8988T (cell line): ENCODE measurements at regions not wholly inside any gene's neighbourhood (a gene's known extent, or its start where the extent isn't known, plus 50 kb on each side); places are given as distances from the start of the nearest gene placed in this dataset.

Experiments
- DNase-seq: peaks from one replicate; pipeline ENCODE4 v3.0.0; 2011

DNA sequence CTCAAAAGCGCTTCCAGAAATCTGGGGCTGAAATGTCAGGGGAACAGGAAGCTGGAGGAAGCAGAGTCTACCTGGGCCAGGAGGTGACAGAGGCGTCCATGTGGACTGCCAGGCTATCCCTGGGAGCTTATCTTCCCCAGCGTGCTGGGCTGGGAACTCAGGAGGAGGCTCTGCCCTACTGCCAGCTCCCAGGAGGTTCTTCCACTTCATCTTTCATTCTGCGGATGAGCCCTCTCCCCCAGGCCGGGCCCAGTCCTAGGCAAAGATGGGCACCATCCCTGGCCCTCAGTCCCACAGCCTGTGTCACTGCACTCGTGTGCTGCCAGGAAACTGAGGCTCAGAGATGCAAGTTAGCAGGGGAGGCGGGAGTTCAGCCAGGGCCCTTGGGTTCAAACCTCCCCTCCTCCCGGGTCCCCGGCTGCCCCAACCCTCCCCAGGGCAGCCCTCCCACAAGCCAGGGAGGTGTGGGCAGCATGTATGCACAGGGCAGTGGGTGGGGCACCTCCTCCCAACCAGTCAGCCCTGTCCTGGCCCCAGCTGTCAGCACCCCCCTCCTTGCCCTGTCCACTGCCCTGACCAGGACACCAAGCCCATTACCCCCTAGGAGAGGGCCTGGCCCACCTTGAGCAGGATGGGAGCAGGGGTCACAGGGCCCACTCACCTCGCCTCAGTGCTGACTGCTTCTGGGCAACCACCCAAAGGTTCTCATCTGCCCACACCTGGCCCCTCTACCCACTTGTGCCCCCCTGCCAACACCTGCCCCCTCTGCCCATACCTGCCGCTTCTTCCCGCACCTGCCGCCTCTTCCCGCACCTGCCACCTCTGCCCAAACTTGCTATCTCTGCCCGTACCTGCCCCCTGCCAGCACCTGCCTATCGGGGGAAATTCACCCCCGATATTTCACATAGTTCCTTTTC is 226.0 kb downstream of the NPHP4 start:
- no peak for DNase-seq

GRCh38 chr1:5765483-5765882 is 226.7 kb downstream of the NPHP4 start:
- DNase-seq, result no peak

DNA sequence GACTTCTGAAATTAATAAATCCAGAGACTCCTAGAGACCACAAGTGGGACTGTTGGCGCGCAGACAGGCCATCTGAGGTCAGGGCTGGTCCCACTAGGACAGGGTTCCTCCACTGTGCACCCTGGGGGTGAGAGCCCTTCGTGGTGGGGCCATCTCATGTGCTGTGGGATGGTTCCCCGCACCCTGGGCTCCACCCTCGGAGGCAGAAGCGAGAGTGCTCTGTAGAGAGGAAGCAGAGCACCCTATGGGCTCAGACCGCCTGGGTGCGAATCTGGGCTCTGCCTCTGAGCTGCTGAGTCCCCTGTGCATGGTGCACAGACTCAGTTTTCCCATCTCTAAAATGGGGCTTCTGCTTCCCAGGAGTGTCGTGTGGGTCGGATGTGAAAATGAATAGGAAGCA is 227.3 kb downstream of the NPHP4 start:
- DNase-seq, result no peak

GRCh38 chr1:5764464-5764863 is 227.8 kb downstream of the NPHP4 start:
- DNase-seq, result no peak

DNA sequence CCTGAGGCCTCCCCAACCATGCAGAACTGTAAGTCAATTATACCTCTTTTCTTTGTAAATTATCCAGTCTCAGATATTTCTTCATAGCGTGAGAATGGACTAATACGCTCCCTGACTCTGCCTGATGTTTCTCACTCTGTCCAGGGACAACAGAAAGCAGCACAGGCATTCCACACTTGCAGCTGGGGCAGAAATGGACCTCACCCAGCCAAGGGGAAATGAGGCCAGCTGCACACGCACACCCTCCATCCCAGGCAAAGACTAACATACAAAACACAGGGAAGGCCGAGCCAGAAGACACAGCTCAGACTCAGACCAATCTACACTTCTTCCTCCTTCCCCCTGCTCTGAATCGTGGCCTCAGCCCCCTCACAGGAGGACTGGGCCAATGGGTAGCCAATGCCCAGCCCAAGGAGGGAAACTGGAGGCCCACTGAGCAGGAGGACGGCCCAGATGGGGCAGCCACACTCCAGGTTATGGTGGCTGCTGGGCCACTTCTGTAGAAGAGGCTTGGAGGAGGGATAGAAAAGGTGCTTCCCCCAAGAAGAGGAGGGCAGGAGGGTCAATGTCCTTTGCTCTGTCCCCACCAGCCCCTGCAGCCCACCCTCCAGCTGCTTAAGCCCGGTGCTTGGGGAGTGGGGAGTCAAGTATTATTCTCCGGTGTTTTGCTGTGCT is 228.4 kb downstream of the NPHP4 start:
- DNase-seq, result no peak

- no peak for DNase-seq
Observed at GRCh38 chr1:5758859-5759578, 233.2 kb downstream of the NPHP4 start.

- no peak for DNase-seq
Observed at GRCh38 chr1:5758000-5758858, 234.0 kb downstream of the NPHP4 start.

DNA sequence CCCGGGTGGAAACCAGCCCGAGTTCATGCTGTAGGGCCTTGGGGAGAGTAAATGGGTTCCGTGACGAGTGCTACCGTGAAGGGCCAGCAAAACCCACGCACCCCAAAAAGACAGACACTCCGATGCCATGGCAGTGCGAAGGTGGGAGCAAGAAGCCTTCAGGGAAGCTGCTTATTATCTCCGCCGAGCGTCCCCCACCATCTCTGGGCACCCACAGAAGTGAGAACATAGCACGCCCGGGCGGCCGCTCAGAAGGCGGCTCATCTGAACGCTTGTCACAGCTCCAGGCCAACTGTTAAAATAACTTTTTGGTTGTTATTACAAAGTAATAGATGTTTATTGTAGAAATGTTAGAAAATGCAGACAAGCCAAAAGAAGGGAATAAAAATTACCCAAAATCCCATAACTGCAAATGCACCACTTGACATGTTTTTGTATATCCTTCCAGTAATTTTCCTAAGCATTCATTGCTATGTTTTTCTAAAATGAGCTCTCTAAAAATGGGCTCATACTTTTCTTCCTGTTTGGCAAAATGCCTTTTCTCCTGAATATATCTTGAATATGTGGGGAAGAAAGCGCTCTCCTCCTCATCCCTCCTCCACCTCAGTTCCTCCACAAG is 234.9 kb downstream of the NPHP4 start:
- DNase-seq, result no peak

GRCh38 chr1:5756434-5757186 is 235.6 kb downstream of the NPHP4 start:
- DNase-seq, result no peak

DNA sequence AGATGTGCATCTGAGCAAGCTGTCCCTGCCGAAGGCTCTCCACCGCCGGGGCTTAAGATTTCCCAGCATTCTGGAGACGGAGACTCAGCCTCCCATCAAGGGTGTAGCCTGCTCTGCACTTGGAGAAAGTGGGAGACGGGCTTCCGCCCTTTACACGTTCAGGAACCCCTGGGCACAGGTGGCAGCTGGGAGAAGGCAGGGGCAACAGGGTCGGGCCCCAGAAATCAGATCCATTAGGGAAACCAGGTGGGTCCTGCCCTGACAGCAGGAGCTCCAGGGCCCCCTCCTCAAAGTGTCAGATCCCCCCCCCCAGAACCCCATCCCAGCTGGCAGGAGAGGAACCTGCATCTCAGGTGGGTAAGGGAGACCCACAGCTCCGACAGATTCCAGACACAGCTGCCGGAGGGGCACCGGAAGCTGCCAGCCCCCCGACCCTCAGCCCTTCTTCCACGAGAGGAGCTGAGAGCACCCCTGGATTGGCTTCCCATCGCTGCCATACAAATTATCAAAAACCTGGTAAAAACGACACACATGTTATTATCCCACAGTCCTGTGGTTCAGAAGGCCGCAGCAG is 236.6 kb downstream of the NPHP4 start:
- no peak for DNase-seq

DNA sequence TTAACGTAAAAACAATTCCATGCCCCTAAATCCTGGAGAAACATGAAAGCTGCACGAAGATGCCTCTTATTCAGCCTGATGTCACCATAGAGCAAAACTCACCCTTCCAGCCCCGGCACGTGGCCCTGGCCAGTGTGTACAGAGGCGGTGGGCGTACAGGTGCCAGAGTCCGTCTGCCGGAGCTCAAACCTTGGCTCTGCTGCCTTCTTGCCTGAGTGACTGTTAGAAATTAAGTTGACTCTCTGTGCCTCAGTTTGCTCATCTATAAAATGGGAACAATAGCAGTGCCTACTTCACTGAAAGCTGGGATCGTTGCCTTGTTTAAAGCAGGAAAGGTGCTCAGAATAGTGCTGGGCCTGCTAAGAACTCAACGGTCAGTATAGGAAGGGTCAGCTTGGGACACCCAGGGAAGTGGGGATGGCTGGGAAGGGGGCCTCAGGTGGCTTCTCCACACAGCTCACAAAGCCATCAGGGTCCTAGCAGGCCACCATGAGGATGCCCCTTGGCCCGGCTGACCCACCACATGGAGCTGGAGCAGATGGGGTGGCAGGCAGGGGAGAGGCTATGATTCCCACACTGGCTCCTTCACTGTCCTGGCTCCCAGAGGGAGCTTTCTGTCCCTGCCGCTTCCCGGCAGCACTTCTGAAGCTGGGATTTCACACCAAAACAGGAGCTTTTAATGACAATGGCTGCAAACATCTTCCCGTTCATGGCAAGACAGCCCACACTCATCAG is 237.2 kb downstream of the NPHP4 start:
- no peak for DNase-seq

- no peak for DNase-seq
Observed at GRCh38 chr1:5753549-5754421, 238.4 kb downstream of the NPHP4 start.

GRCh38 chr1:5752746-5753548 is 239.3 kb downstream of the NPHP4 start:
- DNase-seq, result no peak

DNA sequence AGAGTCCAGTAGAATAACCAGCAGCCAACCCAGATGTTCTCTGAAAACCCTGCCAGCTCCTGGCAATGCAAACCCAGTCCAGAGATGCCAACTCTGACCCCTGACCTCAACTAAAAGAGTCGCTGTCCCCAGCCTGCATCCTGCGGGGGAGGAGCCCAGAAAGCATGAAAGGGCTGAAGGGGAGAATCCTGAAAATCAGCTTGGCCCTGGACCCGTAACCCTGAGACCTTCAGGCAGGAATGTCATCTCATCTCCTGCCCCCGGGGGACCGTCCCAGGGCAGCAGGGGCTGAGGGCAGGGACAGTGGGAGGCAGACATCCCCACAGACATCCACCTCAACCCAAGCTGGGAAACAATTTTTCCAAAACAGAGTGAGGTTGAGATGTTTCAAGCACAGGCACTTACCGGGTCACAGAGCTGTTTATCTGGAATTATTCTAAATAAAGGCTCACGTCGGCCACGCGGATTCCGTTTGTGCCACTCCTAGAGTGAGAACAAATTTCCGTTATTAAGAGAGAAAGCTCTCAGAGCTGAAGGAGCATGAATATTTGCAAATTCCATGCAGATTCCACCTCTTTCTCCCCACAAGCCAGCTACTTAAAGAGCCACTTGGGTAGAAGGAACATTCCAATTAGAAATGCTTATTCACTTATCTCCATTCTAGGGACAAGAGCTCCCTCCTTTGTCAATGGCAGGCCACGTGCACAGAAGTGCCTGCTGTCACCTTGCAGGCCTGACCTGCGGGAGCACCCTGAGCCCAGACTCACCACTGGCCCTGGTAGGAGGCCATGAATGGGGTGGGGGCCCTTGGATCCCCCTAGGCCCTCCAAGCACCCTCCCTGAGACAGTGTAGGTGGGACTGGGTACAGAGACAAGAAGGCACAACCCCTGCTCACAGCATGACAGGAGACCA is 240.1 kb downstream of the NPHP4 start:
- DNase-seq, result no peak

DNA sequence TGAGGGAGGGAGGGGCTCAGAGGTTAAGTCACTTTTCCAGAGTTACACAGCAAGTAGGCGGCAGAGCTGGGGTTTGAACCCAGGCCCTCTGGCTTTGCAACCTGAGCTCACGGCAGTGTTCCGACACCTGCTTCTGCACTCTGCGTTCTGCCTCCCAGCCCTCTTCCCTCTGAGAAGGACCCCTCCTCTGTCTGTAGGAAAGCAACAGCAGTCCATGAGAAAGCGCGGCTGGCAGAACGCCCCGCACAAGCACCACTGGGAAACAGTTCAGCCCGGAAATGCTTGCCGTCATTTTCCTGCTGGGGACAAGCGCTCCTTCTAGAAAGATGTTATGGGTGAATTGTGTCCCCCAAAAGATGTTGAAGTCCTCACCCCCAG is 241.1 kb downstream of the NPHP4 start:
- DNase-seq, result no peak

DNA sequence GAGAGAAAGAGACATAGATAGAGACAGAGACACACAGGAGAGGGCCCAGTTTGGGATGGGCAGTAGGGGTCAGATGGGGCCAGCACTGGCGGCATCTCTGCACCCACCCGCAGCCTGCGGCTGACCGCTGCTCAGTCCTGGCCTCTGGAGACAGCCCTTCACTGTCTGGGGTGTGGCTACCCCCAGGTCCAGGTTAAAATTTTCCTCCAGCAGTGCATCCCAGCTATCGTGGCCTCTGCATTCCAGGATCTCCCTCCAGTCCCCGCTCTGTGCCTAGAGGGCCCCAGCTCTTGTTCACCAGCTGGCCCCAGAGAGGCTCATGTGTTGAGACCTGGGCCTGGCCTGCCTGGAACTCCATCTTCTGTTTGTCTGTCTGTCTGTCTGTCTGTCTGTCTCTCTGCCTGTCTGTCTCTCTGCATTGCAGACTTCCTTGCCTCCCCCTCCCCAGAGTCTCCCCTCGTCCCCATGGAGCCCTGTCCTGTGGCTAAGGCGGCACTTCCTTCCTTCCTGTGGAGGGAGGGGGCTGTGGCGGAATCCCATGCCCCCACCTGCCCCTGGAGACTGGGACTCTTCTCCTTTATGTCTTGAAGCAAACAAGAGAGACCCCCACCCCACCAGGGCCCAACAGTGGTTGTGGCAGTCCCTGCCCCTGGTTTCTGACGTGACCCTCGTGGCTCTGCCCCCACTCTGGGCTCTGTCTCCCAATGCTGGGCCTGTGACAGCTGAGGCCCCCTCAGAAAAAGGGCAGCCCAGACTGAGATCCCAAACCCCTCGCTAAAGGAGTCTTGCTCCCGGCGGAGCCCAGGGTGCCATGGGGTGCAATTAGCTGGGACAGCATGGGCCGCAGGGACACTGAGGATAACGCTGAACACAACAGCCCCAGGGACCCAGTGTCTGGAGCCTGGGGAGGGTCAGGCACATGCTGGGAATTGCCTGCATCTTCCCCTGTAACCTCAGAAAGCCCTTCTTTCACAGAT is 241.8 kb downstream of the NPHP4 start:
- DNase-seq, result no peak
